Parathyroid adenoma (tissue), 2 donors: ENCODE measurements at regions not wholly inside any gene's neighbourhood (a gene's known extent, or its start where the extent isn't known, plus 50 kb on each side); places are given as distances from the start of the nearest gene placed in this dataset.

Experiments
- H2AFZ ChIP-seq: fragments of 300-600 bp; sonication (generic); one replicate; pipeline ENCODE4 v1.7.0; 2017; ENCODE audit warnings: antibody characterized with exemption, mild to moderate bottlenecking
- H3K27ac ChIP-seq: fragments of 300-600 bp; sonication (generic); one replicate; pipeline ENCODE4 v1.7.0; 2017
- H3K27me3 ChIP-seq: fragments of 300-600 bp; sonication (generic); one replicate; pipeline ENCODE4 v1.7.0; 2017; ENCODE audit warnings: low read length; ENCODE audit not compliant: control insufficient read depth, insufficient read depth
- H3K36me3 ChIP-seq: fragments of 300-600 bp; sonication (generic); one replicate; pipeline ENCODE4 v1.7.0; 2017; ENCODE audit warnings: low read length; ENCODE audit not compliant: control insufficient read depth, insufficient read depth
- H3K4me1 ChIP-seq: fragments of 300-600 bp; sonication (generic); one replicate; pipeline ENCODE4 v1.7.0; 2017; ENCODE audit warnings: control low read depth
- H3K4me2 ChIP-seq: fragments of 300-600 bp; sonication (generic); one replicate; pipeline ENCODE4 v1.7.0; 2017; ENCODE audit warnings: low read length
- H3K4me3 ChIP-seq: fragments of 300-600 bp; sonication (generic); one replicate; pipeline ENCODE4 v1.7.0; 2017; ENCODE audit warnings: low read depth, low read length
- H3K79me2 ChIP-seq: fragments of 300-600 bp; sonication (generic); one replicate; pipeline ENCODE4 v1.7.0; 2017; ENCODE audit warnings: control low read depth
- H3K9ac ChIP-seq: fragments of 300-600 bp; sonication (generic); one replicate; pipeline ENCODE4 v1.7.0; 2017; ENCODE audit warnings: mild to moderate bottlenecking
- H3K9me3 ChIP-seq: fragments of 300-600 bp; sonication (generic); one replicate; pipeline ENCODE4 v1.7.0; 2017; ENCODE audit warnings: low read length; ENCODE audit not compliant: control insufficient read depth
- CTCF ChIP-seq: fragments of 300-600 bp; sonication (generic); IDR thresholded peaks from one replicate; pipeline ENCODE4 v1.7.0; 2017; ENCODE audit warnings: antibody characterized with exemption, mild to moderate bottlenecking
- donor health status: primary hyperparathyroidism.

- Histone ChIP-seq H3K4me1 (no peaks in the 10 kb centered on the region), H3K4me2 (no peak overlapping the region), H3K79me2 (no peaks in the 10 kb centered on the region), H3K9ac (no peak overlapping the region), H3K27ac (no peak overlapping the region), H3K4me3 (no peak overlapping the region), H3K36me3 (no peaks in the 10 kb centered on the region), H3K9me3 (no peaks in the 10 kb centered on the region), H2AFZ (no peak overlapping the region), H3K27me3 (no peaks in the 10 kb centered on the region)
- TF ChIP-seq CTCF = no peak
Observed at GRCh38 chr12:90239732-90240260, 531.2 kb upstream of the ATP2B1 start.

- TF ChIP-seq CTCF = no peak
Observed at GRCh38 chr12:90238663-90239271, 530.1 kb upstream of the ATP2B1 start.

GRCh38 chr12:90237841-90238240 lies 529.2 kb upstream of the ATP2B1 start:
- H3K79me2 ChIP-seq = no peaks in the 10 kb centered on the region

More at GRCh38 chr12:90238663-90239271, 530.1 kb upstream of the ATP2B1 start:
- Histone ChIP-seq H3K27me3 (no peaks in the 10 kb centered on the region), H3K9me3 (no peaks in the 10 kb centered on the region), H3K36me3 (no peaks in the 10 kb centered on the region), H2AFZ (no peak overlapping the region), H3K79me2 (no peaks in the 10 kb centered on the region), H3K4me1 (no peaks in the 10 kb centered on the region), H3K27ac (no peak overlapping the region), H3K4me2 (no peak overlapping the region), H3K4me3 (no peak overlapping the region), H3K9ac (no peak overlapping the region)

DNA sequence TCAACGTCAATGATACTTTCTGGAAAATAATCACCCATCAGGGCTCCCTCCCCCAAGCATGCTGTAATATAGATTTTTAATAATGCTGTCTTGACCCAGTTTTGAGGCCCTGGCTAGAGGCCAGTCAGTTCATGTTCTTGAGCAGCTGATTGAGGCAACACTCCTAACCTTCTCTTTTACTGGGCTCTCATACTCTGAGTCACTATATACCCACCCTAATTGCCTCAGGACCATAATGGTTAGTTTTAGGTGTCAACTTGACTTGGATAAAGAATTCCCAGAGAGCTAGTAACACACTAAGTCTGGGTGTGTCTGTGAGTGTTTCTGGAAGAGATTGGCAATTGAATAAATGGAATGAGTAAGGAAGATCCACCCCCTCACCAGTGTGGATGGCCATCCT lies 527.0 kb upstream of the ATP2B1 start:
- no peaks in the 10 kb centered on the region for H3K9me3 ChIP-seq
- H3K4me2 ChIP-seq = no peak overlapping the region
- no peaks in the 10 kb centered on the region for H3K27me3 ChIP-seq
- H3K9ac ChIP-seq = no peak overlapping the region
- H3K79me2 ChIP-seq = no peaks in the 10 kb centered on the region
- no peak for TF ChIP-seq CTCF
- H3K27ac ChIP-seq = no peak overlapping the region
- no peaks in the 10 kb centered on the region for H3K4me1 ChIP-seq
- no peaks in the 10 kb centered on the region for H3K36me3 ChIP-seq
- H2AFZ ChIP-seq = no peak overlapping the region
- no peak overlapping the region for H3K4me3 ChIP-seq

More at GRCh38 chr12:90237841-90238240, 529.2 kb upstream of the ATP2B1 start:
- TF ChIP-seq CTCF = no peak
- Histone ChIP-seq H3K4me1 (no peaks in the 10 kb centered on the region), H3K4me3 (no peak overlapping the region), H3K9me3 (no peaks in the 10 kb centered on the region), H3K27me3 (no peaks in the 10 kb centered on the region), H3K9ac (no peak overlapping the region), H2AFZ (no peak overlapping the region), H3K4me2 (no peak overlapping the region), H3K36me3 (no peaks in the 10 kb centered on the region), H3K27ac (no peak overlapping the region)

- Histone ChIP-seq H2AFZ (no peak overlapping the region), H3K9me3 (no peaks in the 10 kb centered on the region), H3K9ac (no peak overlapping the region), H3K27me3 (no peaks in the 10 kb centered on the region), H3K27ac (no peak overlapping the region), H3K36me3 (no peaks in the 10 kb centered on the region), H3K4me2 (no peak overlapping the region), H3K79me2 (no peaks in the 10 kb centered on the region), H3K4me3 (no peak overlapping the region), H3K4me1 (no peaks in the 10 kb centered on the region)
- no peak for TF ChIP-seq CTCF
Observed at GRCh38 chr12:90234472-90234871, 525.8 kb upstream of the ATP2B1 start.
